ENCODE measurements at regions not wholly inside any gene's neighbourhood (a gene's known extent, or its start where the extent isn't known, plus 50 kb on each side); places are given as distances from the start of the nearest gene placed in this dataset.

DNA sequence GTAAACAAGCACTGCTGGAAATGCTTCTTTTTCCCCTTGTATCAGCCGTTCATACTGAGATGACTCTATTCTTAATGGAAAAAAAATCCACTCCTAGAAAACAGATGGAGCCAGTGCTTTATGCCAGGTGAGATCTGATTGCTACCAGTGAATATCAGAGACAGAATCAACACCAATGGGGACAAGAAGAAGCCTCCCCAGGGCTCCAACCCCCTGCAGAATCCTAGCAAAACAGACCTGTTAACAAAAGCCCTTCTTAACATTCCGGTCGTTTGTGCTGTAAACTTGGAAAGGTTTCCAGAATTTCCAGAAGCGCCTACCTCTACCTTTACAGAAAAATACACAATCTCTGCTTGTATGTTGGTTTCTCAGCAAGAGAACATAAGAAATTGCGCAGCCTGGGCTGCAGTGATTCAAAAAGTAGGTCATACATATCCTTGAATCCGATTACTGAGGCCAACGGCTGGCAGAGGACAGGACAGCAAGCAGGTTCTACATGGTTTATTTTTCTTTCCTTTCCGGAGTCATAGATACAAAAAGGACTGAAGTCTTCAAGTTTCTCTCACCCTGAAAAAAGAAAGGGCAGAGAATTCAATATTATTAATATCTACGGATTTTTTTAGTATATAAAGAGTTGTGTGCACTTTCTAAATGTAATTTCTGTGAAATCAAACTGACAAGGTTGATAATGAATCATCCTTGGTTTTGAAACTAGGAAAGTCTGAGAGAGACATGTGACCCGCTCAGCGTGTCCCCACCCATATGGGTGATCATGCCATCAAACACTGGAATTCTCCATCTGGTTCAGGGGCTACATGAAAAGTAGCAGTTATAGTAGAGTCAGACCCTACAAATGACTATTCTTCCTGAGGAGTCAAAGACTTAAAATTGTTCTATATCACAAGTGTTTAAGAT lies 266.7 kb upstream of the MGAT5 start:
- no peaks in the 10 kb centered on the region for H3K79me2 ChIP-seq (ENCODE audit: insufficient read depth, low read length)
- no peaks in the 10 kb centered on the region for H3K9me2 ChIP-seq (replicated peaks; ENCODE audit: low read depth, low read length)
- H3K4me2 ChIP-seq (ENCODE audit: low read depth, low read length, poor library complexity, severe bottlenecking), result no peak overlapping the region
- H3K4me3 ChIP-seq (ENCODE audit: low read length, poor library complexity, severe bottlenecking), result no peak overlapping the region
- H3K4me1 ChIP-seq (ENCODE audit: insufficient read depth, low read length, poor library complexity, severe bottlenecking), result no peaks in the 10 kb centered on the region
- no peaks in the 10 kb centered on the region for H3K9me3 ChIP-seq (ENCODE audit: insufficient read depth, low read depth, low read length)
- TF ChIP-seq EZH2phosphoT487 (IDR thresholded peaks at IDR 0.05; ENCODE audit: borderline replicate concordance), result no peak
- TF ChIP-seq, protein P1, sequence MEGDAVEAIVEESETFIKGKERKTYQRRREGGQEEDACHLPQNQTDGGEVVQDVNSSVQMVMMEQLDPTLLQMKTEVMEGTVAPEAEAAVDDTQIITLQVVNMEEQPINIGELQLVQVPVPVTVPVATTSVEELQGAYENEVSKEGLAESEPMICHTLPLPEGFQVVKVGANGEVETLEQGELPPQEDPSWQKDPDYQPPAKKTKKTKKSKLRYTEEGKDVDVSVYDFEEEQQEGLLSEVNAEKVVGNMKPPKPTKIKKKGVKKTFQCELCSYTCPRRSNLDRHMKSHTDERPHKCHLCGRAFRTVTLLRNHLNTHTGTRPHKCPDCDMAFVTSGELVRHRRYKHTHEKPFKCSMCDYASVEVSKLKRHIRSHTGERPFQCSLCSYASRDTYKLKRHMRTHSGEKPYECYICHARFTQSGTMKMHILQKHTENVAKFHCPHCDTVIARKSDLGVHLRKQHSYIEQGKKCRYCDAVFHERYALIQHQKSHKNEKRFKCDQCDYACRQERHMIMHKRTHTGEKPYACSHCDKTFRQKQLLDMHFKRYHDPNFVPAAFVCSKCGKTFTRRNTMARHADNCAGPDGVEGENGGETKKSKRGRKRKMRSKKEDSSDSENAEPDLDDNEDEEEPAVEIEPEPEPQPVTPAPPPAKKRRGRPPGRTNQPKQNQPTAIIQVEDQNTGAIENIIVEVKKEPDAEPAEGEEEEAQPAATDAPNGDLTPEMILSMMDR (conservative IDR thresholded peaks at IDR 0.05; ENCODE audit: low read length), result no peak
- no peak overlapping the region for H3K9ac ChIP-seq (ENCODE audit: low read depth, low read length, poor library complexity, severe bottlenecking)
- H3F3A ChIP-seq (ENCODE audit: low read depth), result no peaks in the 10 kb centered on the region
- H3K27me3 ChIP-seq (ENCODE audit: insufficient read depth, low read length, poor library complexity, severe bottlenecking), result no peaks in the 10 kb centered on the region
- no peaks in the 10 kb centered on the region for H4K20me1 ChIP-seq (ENCODE audit: insufficient read depth, low read length, poor library complexity, severe bottlenecking)
- no peaks in the 10 kb centered on the region for H3K36me3 ChIP-seq (ENCODE audit: insufficient read depth, low read length)
- H2AFZ ChIP-seq (ENCODE audit: low read length), result no peak overlapping the region

- TF ChIP-seq EZH2phosphoT487 (IDR thresholded peaks at IDR 0.05; ENCODE audit: borderline replicate concordance), result no peak
- TF ChIP-seq, protein P1 (conservative IDR thresholded peaks at IDR 0.05; ENCODE audit: low read length), result no peak
- H4K20me1 ChIP-seq (ENCODE audit: insufficient read depth, low read length, poor library complexity, severe bottlenecking), result no peaks in the 10 kb centered on the region
- H3K4me2 ChIP-seq (ENCODE audit: low read depth, low read length, poor library complexity, severe bottlenecking), result no peak overlapping the region
- H3K9me2 ChIP-seq (replicated peaks; ENCODE audit: low read depth, low read length), result no peaks in the 10 kb centered on the region
- H3K4me1 ChIP-seq (ENCODE audit: insufficient read depth, low read length, poor library complexity, severe bottlenecking), result no peaks in the 10 kb centered on the region
- H3K4me3 ChIP-seq (ENCODE audit: low read length, poor library complexity, severe bottlenecking), result no peak overlapping the region
- no peaks in the 10 kb centered on the region for H3K79me2 ChIP-seq (ENCODE audit: insufficient read depth, low read length)
- no peaks in the 10 kb centered on the region for H3K9me3 ChIP-seq (ENCODE audit: insufficient read depth, low read depth, low read length)
- no peak overlapping the region for H2AFZ ChIP-seq (ENCODE audit: low read length)
- no peaks in the 10 kb centered on the region for H3F3A ChIP-seq (ENCODE audit: low read depth)
- H3K36me3 ChIP-seq (ENCODE audit: insufficient read depth, low read length), result no peaks in the 10 kb centered on the region
- H3K9ac ChIP-seq (ENCODE audit: low read depth, low read length, poor library complexity, severe bottlenecking), result no peak overlapping the region
- H3K27me3 ChIP-seq (ENCODE audit: insufficient read depth, low read length, poor library complexity, severe bottlenecking), result no peaks in the 10 kb centered on the region
Measured at GRCh38 chr2:133988316-133988891, 265.5 kb upstream of the MGAT5 start.

- Histone ChIP-seq H3K79me2 (ENCODE audit: insufficient read depth, low read length) (no peaks in the 10 kb centered on the region), H2AFZ (ENCODE audit: low read length) (no peak overlapping the region), H3K9ac (ENCODE audit: low read depth, low read length, poor library complexity, severe bottlenecking) (no peak overlapping the region), H3K4me3 (ENCODE audit: low read length, poor library complexity, severe bottlenecking) (no peak overlapping the region), H3K4me1 (ENCODE audit: insufficient read depth, low read length, poor library complexity, severe bottlenecking) (no peaks in the 10 kb centered on the region), H3K9me3 (ENCODE audit: insufficient read depth, low read depth, low read length) (no peaks in the 10 kb centered on the region), H3K4me2 (ENCODE audit: low read depth, low read length, poor library complexity, severe bottlenecking) (no peak overlapping the region), H3K27me3 (ENCODE audit: insufficient read depth, low read length, poor library complexity, severe bottlenecking) (no peaks in the 10 kb centered on the region), H3F3A (ENCODE audit: low read depth) (no peaks in the 10 kb centered on the region), H4K20me1 (ENCODE audit: insufficient read depth, low read length, poor library complexity, severe bottlenecking) (no peaks in the 10 kb centered on the region), H3K9me2 (replicated peaks; ENCODE audit: low read depth, low read length) (no peaks in the 10 kb centered on the region), H3K36me3 (ENCODE audit: insufficient read depth, low read length) (no peaks in the 10 kb centered on the region)
- no peak for TF ChIP-seq EZH2phosphoT487 (IDR thresholded peaks at IDR 0.05; ENCODE audit: borderline replicate concordance)
- TF ChIP-seq, protein P1 (conservative IDR thresholded peaks at IDR 0.05; ENCODE audit: low read length), result no peak
Measured at GRCh38 chr2:133991606-133992168, 262.2 kb upstream of the MGAT5 start.

Data from Loucy (cell line).